ENCODE measurements at regions not wholly inside any gene's neighbourhood (a gene's known extent, or its start where the extent isn't known, plus 50 kb on each side); places are given as distances from the start of the nearest gene placed in this dataset.

- DNase-seq (ENCODE audit: low spot score), result no peak
Observed at GRCh38 chr12:24723759-24724158, 225.1 kb downstream of the BCAT1 start.

GRCh38 chr12:24721191-24721590 lies 227.7 kb downstream of the BCAT1 start:
- no peak for DNase-seq (ENCODE audit: low spot score)

GRCh38 chr12:24719293-24719721 lies 229.6 kb downstream of the BCAT1 start:
- DNase-seq (ENCODE audit: low spot score), result no peak

GRCh38 chr12:24718617-24719016 lies 230.3 kb downstream of the BCAT1 start:
- DNase-seq (ENCODE audit: low spot score), result no peak

GRCh38 chr12:24714237-24714636 lies 234.7 kb downstream of the BCAT1 start:
- DNase-seq (ENCODE audit: low spot score), result no peak

- no peak for DNase-seq (ENCODE audit: low spot score)
Observed at GRCh38 chr12:24711056-24712008, 237.6 kb downstream of the BCAT1 start.

GRCh38 chr12:24709216-24709615 lies 239.7 kb downstream of the BCAT1 start:
- no peak for DNase-seq (ENCODE audit: low spot score)

- DNase-seq (ENCODE audit: low spot score), result no peak
Observed at GRCh38 chr12:24708718-24709117, 240.2 kb downstream of the BCAT1 start.

- no peak for DNase-seq (ENCODE audit: low spot score)
Observed at GRCh38 chr12:24708043-24708442, 240.9 kb downstream of the BCAT1 start.

- no peak for DNase-seq (ENCODE audit: low spot score)
Observed at GRCh38 chr12:24707334-24707733, 241.6 kb downstream of the BCAT1 start.

- DNase-seq (ENCODE audit: low spot score), result no peak
Observed at GRCh38 chr12:24705741-24706358, 243.1 kb downstream of the BCAT1 start.

GRCh38 chr12:24705216-24705615 lies 243.7 kb downstream of the BCAT1 start:
- no peak for DNase-seq (ENCODE audit: low spot score)

- no peak for DNase-seq (ENCODE audit: low spot score)
Observed at GRCh38 chr12:24701343-24701742, 247.6 kb downstream of the BCAT1 start.

- DNase-seq (ENCODE audit: low spot score), result no peak
Observed at GRCh38 chr12:24698972-24699371, 249.9 kb downstream of the BCAT1 start.

GRCh38 chr12:24697769-24698168 lies 251.1 kb downstream of the BCAT1 start:
- DNase-seq (ENCODE audit: low spot score), result no peak

- no peak for DNase-seq (ENCODE audit: low spot score)
Observed at GRCh38 chr12:24697295-24697694, 251.6 kb downstream of the BCAT1 start.

- DNase-seq (ENCODE audit: low spot score), result no peak
Observed at GRCh38 chr12:24696800-24697199, 252.1 kb downstream of the BCAT1 start.

- DNase-seq (ENCODE audit: low spot score), result no peak
Observed at GRCh38 chr12:24695657-24696329, 253.1 kb downstream of the BCAT1 start.

GRCh38 chr12:24695103-24695502 lies 253.8 kb downstream of the BCAT1 start:
- DNase-seq (ENCODE audit: low spot score), result no peak

- DNase-seq (ENCODE audit: low spot score), result no peak
Observed at GRCh38 chr12:24688601-24689000, 260.3 kb downstream of the BCAT1 start.

GRCh38 chr12:24681570-24681969 lies 267.3 kb downstream of the BCAT1 start:
- DNase-seq (ENCODE audit: low spot score), result no peak

- DNase-seq (ENCODE audit: low spot score), result no peak
Observed at GRCh38 chr12:24679126-24679525, 269.8 kb downstream of the BCAT1 start.

Data from HT-29 (cell line).